HepG2 (cell line): ENCODE measurements at regions not wholly inside any gene's neighbourhood (a gene's known extent, or its start where the extent isn't known, plus 50 kb on each side); places are given as distances from the start of the nearest gene placed in this dataset.

ENCODE experiments used
- CCAR2 ChIP-seq: fragments of 200-400 bp; formaldehyde crosslinking; optimal IDR thresholded peaks from 2 replicates; pipeline ENCODE3; 2018; ENCODE audit warnings: low read depth, mild to moderate bottlenecking, low read length, moderate library complexity
- CREM ChIP-seq, 2 experiments: sonication (generic) in 1 of 2; formaldehyde crosslinking in 1 of 2; IDR thresholded peaks; 2 replicates each; pipeline versions ENCODE4 v1.4.0 to v1.6.1; 2016 to 2020; ENCODE audit warnings: antibody characterized with exemption in 1 of 2, mild to moderate bottlenecking in 1 of 2, missing genetic modification reagents in 1 of 2
- HHEX ChIP-seq: IDR thresholded peaks from 2 replicates; pipeline ENCODE4 v1.6.1; 2016; ENCODE audit warnings: control low read depth
- HIVEP1 ChIP-seq: sonication (generic); formaldehyde crosslinking; IDR thresholded peaks from 2 replicates; pipeline ENCODE4 v1.4.0; 2020; ENCODE audit warnings: mild to moderate bottlenecking, missing genetic modification reagents
- ISX ChIP-seq: sonication (generic); formaldehyde crosslinking; conservative IDR thresholded peaks from 2 replicates; pipeline ENCODE4 v1.5.0; 2020; ENCODE audit warnings: missing genetic modification reagents
- MBNL3 ChIP-seq: fragments of 250-450 bp; sonication (Bioruptor Pico); conservative IDR thresholded peaks from 2 replicates; pipeline ENCODE4 v1.8.0; 2022; ENCODE audit warnings: mild to moderate bottlenecking, inconsistent platforms
- NFIB ChIP-seq: sonication (generic); formaldehyde crosslinking; IDR thresholded peaks from 2 replicates; pipeline ENCODE4 v1.9.0; 2021; ENCODE audit warnings: missing genetic modification reagents, mild to moderate bottlenecking, borderline replicate concordance
- POLR2A ChIP-seq, 2 experiments: IDR thresholded peaks; 2 replicates each; pipeline ENCODE4 v1.6.1; 2011; ENCODE audit warnings: low read depth in 2 of 2, low read length in 2 of 2, mild to moderate bottlenecking in 1 of 2, moderate library complexity in 1 of 2; ENCODE audit not compliant: insufficient read depth in 1 of 2
- RARG ChIP-seq: sonication (generic); formaldehyde crosslinking; IDR thresholded peaks from 2 replicates; pipeline ENCODE4 v1.4.0; 2020; ENCODE audit warnings: low read depth, mild to moderate bottlenecking, missing genetic modification reagents
- RXRA ChIP-seq: sonication (generic); formaldehyde crosslinking; IDR thresholded peaks from 2 replicates; pipeline ENCODE4 v1.5.1; 2020; ENCODE audit warnings: missing genetic modification reagents
- SCMH1 ChIP-seq: sonication (generic); formaldehyde crosslinking; IDR thresholded peaks from 2 replicates; pipeline ENCODE4 v1.9.0; 2021; ENCODE audit warnings: missing genetic modification reagents, mild to moderate bottlenecking, borderline replicate concordance
- SMARCC2 ChIP-seq: fragments of 450-650 bp; IDR thresholded peaks from 2 replicates; pipeline ENCODE4 v1.6.1; 2017; ENCODE audit warnings: antibody characterized with exemption, mild to moderate bottlenecking
- SMYD3 ChIP-seq: sonication (generic); formaldehyde crosslinking; IDR thresholded peaks from 2 replicates; pipeline ENCODE4 v1.8.1; 2023; ENCODE audit warnings: mild to moderate bottlenecking, missing genetic modification reagents
- ZNF138 ChIP-seq: sonication (generic); formaldehyde crosslinking; IDR thresholded peaks from 2 replicates; pipeline ENCODE4 v1.5.0; 2020; ENCODE audit warnings: mild to moderate bottlenecking, low read depth, missing genetic modification reagents
- ZNF280B ChIP-seq: sonication (generic); formaldehyde crosslinking; IDR thresholded peaks from 2 replicates; pipeline ENCODE4 v1.5.0; 2020; ENCODE audit warnings: missing genetic modification reagents, mild to moderate bottlenecking, borderline replicate concordance
- ZNF329 ChIP-seq: sonication (generic); formaldehyde crosslinking; IDR thresholded peaks from 2 replicates; pipeline ENCODE4 v1.9.0; 2021; ENCODE audit warnings: low read depth, mild to moderate bottlenecking, missing genetic modification reagents
- ZNF354B ChIP-seq: sonication (generic); formaldehyde crosslinking; IDR thresholded peaks from 2 replicates; pipeline ENCODE4 v1.8.0; 2022; ENCODE audit warnings: mild to moderate bottlenecking, missing genetic modification reagents
- ZNF484 ChIP-seq: sonication (generic); formaldehyde crosslinking; IDR thresholded peaks from 2 replicates; pipeline ENCODE4 v1.5.1; 2020; ENCODE audit warnings: mild to moderate bottlenecking, low read depth, missing genetic modification reagents, borderline replicate concordance
- ZNF674 ChIP-seq: sonication (generic); formaldehyde crosslinking; IDR thresholded peaks from 2 replicates; pipeline ENCODE4 v1.5.0; 2020; ENCODE audit warnings: low read depth, mild to moderate bottlenecking, missing genetic modification reagents
- ZNF777 ChIP-seq: sonication (generic); formaldehyde crosslinking; IDR thresholded peaks from 2 replicates; pipeline ENCODE4 v1.4.0; 2020; ENCODE audit warnings: missing genetic modification reagents
- ZNF839 ChIP-seq: sonication (generic); formaldehyde crosslinking; IDR thresholded peaks from 2 replicates; pipeline ENCODE4 v1.4.0; 2020; ENCODE audit warnings: missing genetic modification reagents, mild to moderate bottlenecking, borderline replicate concordance
- TF ChIP-seq, protein P1 (sequence below): sonication (generic); formaldehyde crosslinking; IDR thresholded peaks from 2 replicates; pipeline ENCODE4 v1.4.0; 2020; ENCODE audit warnings: missing genetic modification reagents
- TF ChIP-seq, protein P2 (sequence below): sonication (generic); formaldehyde crosslinking; IDR thresholded peaks from 2 replicates; pipeline ENCODE4 v1.5.1; 2020; ENCODE audit warnings: mild to moderate bottlenecking, moderate library complexity, missing genetic modification reagents
- TF ChIP-seq, protein P3 (sequence below): sonication (generic); formaldehyde crosslinking; IDR thresholded peaks from 2 replicates; pipeline ENCODE4 v1.8.0; 2022; ENCODE audit warnings: mild to moderate bottlenecking, missing genetic modification reagents, borderline replicate concordance

DNA sequence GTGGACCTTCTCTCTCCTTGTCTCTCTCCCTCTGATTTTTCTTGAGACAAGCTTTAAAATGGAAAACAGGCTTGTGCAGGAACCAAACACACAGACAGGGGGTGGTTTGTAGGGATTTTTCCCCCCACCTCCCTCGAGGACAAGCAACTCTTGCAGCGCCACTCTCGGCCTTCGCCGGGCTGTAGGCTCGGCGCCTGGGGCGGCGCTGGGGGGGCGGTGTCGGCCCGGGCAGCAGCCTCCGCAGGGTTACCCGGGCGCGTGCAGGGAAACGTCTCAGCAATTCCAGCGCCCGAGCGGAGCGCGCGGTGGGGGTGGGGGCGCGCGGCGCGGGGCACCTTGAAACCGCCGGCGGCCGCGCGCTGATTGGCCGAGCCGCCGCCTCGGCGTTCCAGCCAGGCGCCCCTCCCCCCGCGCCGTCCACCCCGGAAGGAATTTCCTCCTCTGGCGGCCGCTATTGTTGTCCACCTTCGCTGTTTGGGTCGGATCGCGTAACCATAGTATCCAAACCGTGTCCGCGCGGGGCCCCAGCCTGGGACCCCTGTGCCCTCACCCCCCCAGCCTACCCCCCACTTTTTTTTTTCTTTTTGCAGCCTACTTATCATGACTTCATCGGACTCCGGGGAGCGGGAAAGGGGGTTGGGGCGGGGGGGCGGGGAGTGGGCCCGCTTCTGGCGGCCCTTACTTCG lies 59.8 kb upstream of the ACOT11 start (continued):
- TF ChIP-seq ZNF280B (no peak), SMYD3 (CRISPR knock-in tag) (no peak), ZNF674 (CRISPR knock-in tag) (no peak), HIVEP1 (CRISPR knock-in tag) (no peak), CREM (IDR thresholded peaks at IDR 0.05) (no peak), CREM (CRISPR knock-in tag; IDR thresholded peaks at IDR 0.05) (no peak), ZNF777 (CRISPR knock-in tag) (peak; percentile 86), ZNF484 (CRISPR knock-in tag) (no peak), POLR2A (IDR thresholded peaks at IDR 0.05; ENCODE audit: insufficient read depth in 1 of 2, low read depth in 2 of 2, low read length in 2 of 2) (0 out of 4 replicates have a peak, but pooled peaks of 1 of the 2 experiments have one; percentile 45), ZNF839 (CRISPR knock-in tag) (no peak), SCMH1 (CRISPR knock-in tag) (no peak), ISX (CRISPR knock-in tag) (no peak), HHEX (CRISPR knock-in tag) (no peak), MBNL3 (CRISPR knock-in tag) (no peak), ZNF354B (CRISPR knock-in tag) (no peak), ZNF138 (CRISPR knock-in tag) (no peak), SMARCC2 (no peak), NFIB (CRISPR knock-in tag) (no peak), RXRA (CRISPR knock-in tag) (no peak; the same call in 1 of the 2 replicates), RARG (no peak), CCAR2 (no peak), ZNF329 (CRISPR knock-in tag) (no peak)
- TF ChIP-seq, protein P1, sequence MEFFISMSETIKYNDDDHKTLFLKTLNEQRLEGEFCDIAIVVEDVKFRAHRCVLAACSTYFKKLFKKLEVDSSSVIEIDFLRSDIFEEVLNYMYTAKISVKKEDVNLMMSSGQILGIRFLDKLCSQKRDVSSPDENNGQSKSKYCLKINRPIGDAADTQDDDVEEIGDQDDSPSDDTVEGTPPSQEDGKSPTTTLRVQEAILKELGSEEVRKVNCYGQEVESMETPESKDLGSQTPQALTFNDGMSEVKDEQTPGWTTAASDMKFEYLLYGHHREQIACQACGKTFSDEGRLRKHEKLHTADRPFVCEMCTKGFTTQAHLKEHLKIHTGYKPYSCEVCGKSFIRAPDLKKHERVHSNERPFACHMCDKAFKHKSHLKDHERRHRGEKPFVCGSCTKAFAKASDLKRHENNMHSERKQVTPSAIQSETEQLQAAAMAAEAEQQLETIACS (CRISPR knock-in tag) = peak; percentile 80
- TF ChIP-seq, protein P2, sequence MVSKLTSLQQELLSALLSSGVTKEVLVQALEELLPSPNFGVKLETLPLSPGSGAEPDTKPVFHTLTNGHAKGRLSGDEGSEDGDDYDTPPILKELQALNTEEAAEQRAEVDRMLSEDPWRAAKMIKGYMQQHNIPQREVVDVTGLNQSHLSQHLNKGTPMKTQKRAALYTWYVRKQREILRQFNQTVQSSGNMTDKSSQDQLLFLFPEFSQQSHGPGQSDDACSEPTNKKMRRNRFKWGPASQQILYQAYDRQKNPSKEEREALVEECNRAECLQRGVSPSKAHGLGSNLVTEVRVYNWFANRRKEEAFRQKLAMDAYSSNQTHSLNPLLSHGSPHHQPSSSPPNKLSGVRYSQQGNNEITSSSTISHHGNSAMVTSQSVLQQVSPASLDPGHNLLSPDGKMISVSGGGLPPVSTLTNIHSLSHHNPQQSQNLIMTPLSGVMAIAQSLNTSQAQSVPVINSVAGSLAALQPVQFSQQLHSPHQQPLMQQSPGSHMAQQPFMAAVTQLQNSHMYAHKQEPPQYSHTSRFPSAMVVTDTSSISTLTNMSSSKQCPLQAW (CRISPR knock-in tag) = no peak
- TF ChIP-seq, protein P3, sequence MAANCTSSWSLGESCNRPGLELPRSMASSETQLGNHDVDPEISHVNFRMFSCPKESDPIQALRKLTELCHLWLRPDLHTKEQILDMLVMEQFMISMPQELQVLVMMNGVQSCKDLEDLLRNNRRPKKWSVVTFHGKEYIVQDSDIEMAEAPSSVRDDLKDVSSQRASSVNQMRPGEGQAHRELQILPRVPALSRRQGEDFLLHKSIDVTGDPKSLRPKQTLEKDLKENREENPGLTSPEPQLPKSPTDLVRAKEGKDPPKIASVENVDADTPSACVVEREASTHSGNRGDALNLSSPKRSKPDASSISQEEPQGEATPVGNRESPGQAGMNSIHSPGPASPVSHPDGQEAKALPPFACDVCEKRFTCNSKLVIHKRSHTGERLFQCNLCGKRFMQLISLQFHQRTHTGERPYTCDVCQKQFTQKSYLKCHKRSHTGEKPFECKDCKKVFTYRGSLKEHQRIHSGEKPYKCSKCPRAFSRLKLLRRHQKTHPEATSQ = no peak
